ENCODE measurements at regions not wholly inside any gene's neighbourhood (a gene's known extent, or its start where the extent isn't known, plus 50 kb on each side); places are given as distances from the start of the nearest gene placed in this dataset.

DNA sequence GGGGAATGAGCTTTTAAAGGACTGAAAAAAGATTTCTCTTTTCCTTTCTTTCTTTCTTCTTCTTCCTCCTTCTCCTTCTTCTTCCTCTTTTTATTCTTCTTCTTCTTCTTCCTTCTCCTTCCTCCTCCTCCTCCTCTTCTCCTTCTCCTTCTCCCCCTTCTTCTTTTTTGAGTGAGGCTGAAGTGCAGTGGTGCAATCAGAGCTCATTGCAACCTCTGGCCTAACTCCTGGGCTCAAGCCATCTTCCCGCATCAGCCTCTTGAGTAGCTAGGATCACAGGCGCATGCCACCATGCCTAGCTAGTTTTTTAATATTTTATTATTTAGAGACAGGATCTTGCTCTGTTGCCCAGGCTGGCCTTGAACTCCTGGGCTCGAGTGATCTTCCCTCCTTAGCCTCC, 120.9 kb upstream of the KL start:
- ATAC-seq (ENCODE audit: insufficient read depth, low FRiP score) (no peak), DNase-seq (no peak)
- Histone ChIP-seq H3K36me3 (ENCODE audit: control insufficient read depth in 4 of 4, insufficient read depth in 4 of 4, low read length in 4 of 4) (no peaks in the 10 kb centered on the region), H3K4me1 (ENCODE audit: control insufficient read depth in 5 of 5, insufficient read depth in 5 of 5, low read length in 5 of 5) (no peaks in the 10 kb centered on the region), H3K4me3 (no peak overlapping the region), H3K9me3 (ENCODE audit: control insufficient read depth in 4 of 4, insufficient read depth in 3 of 4, low read length in 3 of 4) (no peaks in the 10 kb centered on the region), H3K27ac (ENCODE audit: low read depth in 1 of 2, low read length in 1 of 2) (no peak overlapping the region), H3K9ac (ENCODE audit: insufficient read depth in 1 of 2, low read length in 2 of 2) (no peak overlapping the region), H3K27me3 (ENCODE audit: control insufficient read depth in 3 of 3, insufficient read depth in 3 of 3, low read length in 2 of 3) (no peaks in the 10 kb centered on the region)
- no peak for TF ChIP-seq CTCF (IDR thresholded peaks at IDR 0.05; ENCODE audit: control extremely low read depth, extremely low read depth)
- WGBS, 2 donors: 80 to 85% methylated on average over 3 of the region's 3 CpGs

GRCh38 chr13:32897296-32897695, 118.9 kb upstream of the KL start:
- Histone ChIP-seq H3K27me3 (ENCODE audit: control insufficient read depth in 3 of 3, insufficient read depth in 3 of 3, low read length in 2 of 3) (no peaks in the 10 kb centered on the region), H3K27ac (ENCODE audit: low read depth in 1 of 2, low read length in 1 of 2) (no peak overlapping the region), H3K9me3 (ENCODE audit: control insufficient read depth in 4 of 4, insufficient read depth in 3 of 4, low read length in 3 of 4) (no peaks in the 10 kb centered on the region), H3K36me3 (ENCODE audit: control insufficient read depth in 4 of 4, insufficient read depth in 4 of 4, low read length in 4 of 4) (no peaks in the 10 kb centered on the region), H3K4me1 (ENCODE audit: control insufficient read depth in 5 of 5, insufficient read depth in 5 of 5, low read length in 5 of 5) (peaks cover 0 to 2% (median 0%) of the 10 kb centered on the region in 5 donors), H3K9ac (ENCODE audit: insufficient read depth in 1 of 2, low read length in 2 of 2) (no peak overlapping the region), H3K4me3 (no peak overlapping the region)
- TF ChIP-seq CTCF (IDR thresholded peaks at IDR 0.05; ENCODE audit: control extremely low read depth, extremely low read depth): no peak
- no peak for DNase-seq
- no peak for ATAC-seq (ENCODE audit: insufficient read depth, low FRiP score)
- WGBS, 2 donors: 93 to 98% methylated on average over 4 of the region's 4 CpGs

- Histone ChIP-seq H3K4me1 (ENCODE audit: control insufficient read depth in 5 of 5, insufficient read depth in 5 of 5, low read length in 5 of 5) (peaks cover 0 to 31% (median 0%) of the 10 kb centered on the region in 5 donors), H3K9me3 (ENCODE audit: control insufficient read depth in 4 of 4, insufficient read depth in 3 of 4, low read length in 3 of 4) (no peaks in the 10 kb centered on the region), H3K27ac (ENCODE audit: low read depth in 1 of 2, low read length in 1 of 2) (peak overlapping the region in 1 of 2 donors; percentile 25), H3K4me3 (no peak overlapping the region), H3K27me3 (ENCODE audit: control insufficient read depth in 3 of 3, insufficient read depth in 3 of 3, low read length in 2 of 3) (no peaks in the 10 kb centered on the region), H3K36me3 (ENCODE audit: control insufficient read depth in 4 of 4, insufficient read depth in 4 of 4, low read length in 4 of 4) (no peaks in the 10 kb centered on the region), H3K9ac (ENCODE audit: insufficient read depth in 1 of 2, low read length in 2 of 2) (no peak overlapping the region)
- TF ChIP-seq CTCF (IDR thresholded peaks at IDR 0.05; ENCODE audit: control extremely low read depth, extremely low read depth): no peak
- no peak for DNase-seq
- 69 to 82% methylated on average over 3 of the region's 3 CpGs for WGBS, 2 donors
- no peak for ATAC-seq (ENCODE audit: insufficient read depth, low FRiP score)
These were observed 114.0 kb upstream of the KL start for GRCh38 chr13:32902029-32902780.

GRCh38 chr13:32902874-32903273, 113.3 kb upstream of the KL start:
- ATAC-seq (ENCODE audit: insufficient read depth, low FRiP score) (peak; percentile 9), DNase-seq (peak; percentile 70 to 84 (median 78))
- 64 to 80% methylated on average over 8 of the region's 8 CpGs for WGBS, 2 donors
- Histone ChIP-seq H3K4me1 (ENCODE audit: control insufficient read depth in 5 of 5, insufficient read depth in 5 of 5, low read length in 5 of 5) (peaks cover 0 to 35% (median 0%) of the 10 kb centered on the region in 5 donors), H3K27ac (ENCODE audit: low read depth in 1 of 2, low read length in 1 of 2) (no peak overlapping the region), H3K36me3 (ENCODE audit: control insufficient read depth in 4 of 4, insufficient read depth in 4 of 4, low read length in 4 of 4) (no peaks in the 10 kb centered on the region), H3K27me3 (ENCODE audit: control insufficient read depth in 3 of 3, insufficient read depth in 3 of 3, low read length in 2 of 3) (no peaks in the 10 kb centered on the region), H3K9me3 (ENCODE audit: control insufficient read depth in 4 of 4, insufficient read depth in 3 of 4, low read length in 3 of 4) (no peaks in the 10 kb centered on the region), H3K4me3 (no peak overlapping the region), H3K9ac (ENCODE audit: insufficient read depth in 1 of 2, low read length in 2 of 2) (no peak overlapping the region)
- no peak for TF ChIP-seq CTCF (IDR thresholded peaks at IDR 0.05; ENCODE audit: control extremely low read depth, extremely low read depth)
